ENCODE measurements at regions not wholly inside any gene's neighbourhood (a gene's known extent, or its start where the extent isn't known, plus 50 kb on each side); places are given as distances from the start of the nearest gene placed in this dataset.

GRCh38 chr18:78363556-78364387 lies 615.8 kb upstream of the SALL3 start:
- no peak for DNase-seq (ENCODE audit: low read depth)

GRCh38 chr18:78364388-78364960 lies 615.1 kb upstream of the SALL3 start:
- DNase-seq (ENCODE audit: low read depth): no peak

- no peak for DNase-seq (ENCODE audit: low read depth)
Measured at GRCh38 chr18:78367996-78368395, 611.6 kb upstream of the SALL3 start.

GRCh38 chr18:78368726-78369125 lies 610.9 kb upstream of the SALL3 start:
- DNase-seq (ENCODE audit: low read depth): no peak

GRCh38 chr18:78376046-78376445 lies 603.6 kb upstream of the SALL3 start:
- DNase-seq (ENCODE audit: low read depth): no peak

- no peak for DNase-seq (ENCODE audit: low read depth)
Measured at GRCh38 chr18:78378403-78378802, 601.2 kb upstream of the SALL3 start.

- DNase-seq (ENCODE audit: low read depth): no peak
Measured at GRCh38 chr18:78378983-78379382, 600.6 kb upstream of the SALL3 start.

- DNase-seq (ENCODE audit: low read depth): no peak
Measured at GRCh38 chr18:78390348-78390951, 589.2 kb upstream of the SALL3 start.

- DNase-seq (ENCODE audit: low read depth): no peak
Measured at GRCh38 chr18:78390952-78391348, 588.7 kb upstream of the SALL3 start.

GRCh38 chr18:78393086-78393862 lies 586.3 kb upstream of the SALL3 start:
- no peak for DNase-seq (ENCODE audit: low read depth)

GRCh38 chr18:78396077-78396476 lies 583.5 kb upstream of the SALL3 start:
- no peak for DNase-seq (ENCODE audit: low read depth)

- no peak for DNase-seq (ENCODE audit: low read depth)
Measured at GRCh38 chr18:78396756-78397155, 582.9 kb upstream of the SALL3 start.

GRCh38 chr18:78399992-78400503 lies 579.6 kb upstream of the SALL3 start:
- DNase-seq (ENCODE audit: low read depth): no peak

GRCh38 chr18:78402440-78402839 lies 577.2 kb upstream of the SALL3 start:
- no peak for DNase-seq (ENCODE audit: low read depth)

GRCh38 chr18:78402966-78403365 lies 576.7 kb upstream of the SALL3 start:
- DNase-seq (ENCODE audit: low read depth): no peak

GRCh38 chr18:78403371-78403770 lies 576.2 kb upstream of the SALL3 start:
- no peak for DNase-seq (ENCODE audit: low read depth)

GRCh38 chr18:78405763-78406162 lies 573.9 kb upstream of the SALL3 start:
- no peak for DNase-seq (ENCODE audit: low read depth)

GRCh38 chr18:78406743-78407465 lies 572.7 kb upstream of the SALL3 start:
- DNase-seq (ENCODE audit: low read depth): no peak

- DNase-seq (ENCODE audit: low read depth): no peak
Measured at GRCh38 chr18:78407466-78407844, 572.2 kb upstream of the SALL3 start.

- no peak for DNase-seq (ENCODE audit: low read depth)
Measured at GRCh38 chr18:78408623-78409022, 571.0 kb upstream of the SALL3 start.

GRCh38 chr18:78410094-78410786 lies 569.4 kb upstream of the SALL3 start:
- no peak for DNase-seq (ENCODE audit: low read depth)
